AG09319 (cell line): ENCODE measurements at regions not wholly inside any gene's neighbourhood (a gene's known extent, or its start where the extent isn't known, plus 50 kb on each side); places are given as distances from the start of the nearest gene placed in this dataset.

Experiments used
- DNase-seq: peaks from one replicate; pipeline ENCODE4 v3.0.0-alpha.2; 2010; ENCODE audit warnings: low read depth; ENCODE audit errors: extremely low read depth
- CTCF ChIP-seq: IDR thresholded peaks from 2 replicates; pipeline ENCODE4 v1.5.1; 2011; ENCODE audit warnings: low read depth, mild to moderate bottlenecking, inconsistent platforms, low read length, moderate library complexity

- DNase-seq: no peak
- no peak for TF ChIP-seq CTCF
Measured at GRCh38 chr14:51491776-51492175, 159.9 kb upstream of the FRMD6 start.

GRCh38 chr14:51495319-51495718 lies 156.4 kb upstream of the FRMD6 start:
- no peak for TF ChIP-seq CTCF
- no peak for DNase-seq

- DNase-seq: no peak
- no peak for TF ChIP-seq CTCF
Measured at GRCh38 chr14:51498411-51499227, 153.1 kb upstream of the FRMD6 start.

- no peak for TF ChIP-seq CTCF
- no peak for DNase-seq
Measured at GRCh38 chr14:51500776-51501175, 150.9 kb upstream of the FRMD6 start.

- TF ChIP-seq CTCF: no peak
- DNase-seq: no peak
Measured at GRCh38 chr14:51501746-51502145, 150.0 kb upstream of the FRMD6 start.

- DNase-seq: no peak
- TF ChIP-seq CTCF: no peak
Measured at GRCh38 chr14:51504669-51505068, 147.0 kb upstream of the FRMD6 start.

- no peak for TF ChIP-seq CTCF
- DNase-seq: no peak
Measured at GRCh38 chr14:51507511-51507905, 144.2 kb upstream of the FRMD6 start.
